ENCODE measurements at regions not wholly inside any gene's neighbourhood (a gene's known extent, or its start where the extent isn't known, plus 50 kb on each side); places are given as distances from the start of the nearest gene placed in this dataset.

GRCh38 chr18:66419400-66419799 is 184.5 kb downstream of the CDH19 start:
- TF ChIP-seq EZH2 (IDR thresholded peaks at IDR 0.05; ENCODE audit: low read depth) (no peak), CTCF (conservative IDR thresholded peaks at IDR 0.05) (no peak)

Data from PC-9 (cell line).